ENCODE measurements at regions not wholly inside any gene's neighbourhood (a gene's known extent, or its start where the extent isn't known, plus 50 kb on each side); places are given as distances from the start of the nearest gene placed in this dataset.

GRCh38 chr4:46653842-46654241, 255.2 kb downstream of the COX7B2 start:
- TF ChIP-seq YY1 (IDR thresholded peaks at IDR 0.05; ENCODE audit: low read depth) (no peak), EGR1 (IDR thresholded peaks at IDR 0.05) (no peak), CEBPB (IDR thresholded peaks at IDR 0.05) (no peak), TCF12 (IDR thresholded peaks at IDR 0.05; ENCODE audit: low read depth) (no peak)

GRCh38 chr4:46649390-46649789, 259.5 kb upstream of the GABRA2 start:
- TF ChIP-seq CEBPB (IDR thresholded peaks at IDR 0.05) (no peak), TEAD4 (IDR thresholded peaks at IDR 0.05) (no peak), EGR1 (IDR thresholded peaks at IDR 0.05) (no peak), ZBTB7A (IDR thresholded peaks at IDR 0.05; ENCODE audit: low read depth) (no peak)

GRCh38 chr4:46648088-46648744, 258.3 kb upstream of the GABRA2 start:
- TF ChIP-seq TAF1 (IDR thresholded peaks at IDR 0.05; ENCODE audit: low read depth) (no peak), RAD21 (IDR thresholded peaks at IDR 0.05; ENCODE audit: low read depth) (peak; percentile 71)

GRCh38 chr4:46645126-46645525, 255.2 kb upstream of the GABRA2 start:
- TF ChIP-seq YY1 (IDR thresholded peaks at IDR 0.05; ENCODE audit: low read depth) (no peak), TCF12 (IDR thresholded peaks at IDR 0.05; ENCODE audit: low read depth) (no peak), MAX (IDR thresholded peaks at IDR 0.05) (no peak), TAF1 (IDR thresholded peaks at IDR 0.05; ENCODE audit: low read depth) (no peak), TEAD4 (IDR thresholded peaks at IDR 0.05) (no peak), NFIC (IDR thresholded peaks at IDR 0.05) (no peak), FOXM1 (IDR thresholded peaks at IDR 0.05; ENCODE audit: borderline replicate concordance, low read depth) (no peak)
